Fibroblast of mammary gland (primary cell): ENCODE measurements at regions not wholly inside any gene's neighbourhood (a gene's known extent, or its start where the extent isn't known, plus 50 kb on each side); places are given as distances from the start of the nearest gene placed in this dataset.

Source experiments
- DNase-seq: peaks from one replicate; pipeline ENCODE4 v3.0.0-alpha.2; 2010; ENCODE audit warnings: low read depth
- H3K4me3 ChIP-seq: 2 replicates; pipeline ENCODE4 v1.5.1; 2011; ENCODE audit warnings: low read depth, mild to moderate bottlenecking, low read length, moderate library complexity; ENCODE audit not compliant: control insufficient read depth
- TF ChIP-seq, protein P1 (sequence below): conservative IDR thresholded peaks from 2 replicates; pipeline ENCODE4 v1.5.1; 2011; ENCODE audit warnings: low read depth, low read length, inconsistent platforms; ENCODE audit not compliant: control insufficient read depth, insufficient read depth

GRCh38 chr10:1952126-1953095, 215.1 kb upstream of the ADARB2 start:
- DNase-seq, result no peak
- no peak overlapping the region for H3K4me3 ChIP-seq
- TF ChIP-seq, protein P1, sequence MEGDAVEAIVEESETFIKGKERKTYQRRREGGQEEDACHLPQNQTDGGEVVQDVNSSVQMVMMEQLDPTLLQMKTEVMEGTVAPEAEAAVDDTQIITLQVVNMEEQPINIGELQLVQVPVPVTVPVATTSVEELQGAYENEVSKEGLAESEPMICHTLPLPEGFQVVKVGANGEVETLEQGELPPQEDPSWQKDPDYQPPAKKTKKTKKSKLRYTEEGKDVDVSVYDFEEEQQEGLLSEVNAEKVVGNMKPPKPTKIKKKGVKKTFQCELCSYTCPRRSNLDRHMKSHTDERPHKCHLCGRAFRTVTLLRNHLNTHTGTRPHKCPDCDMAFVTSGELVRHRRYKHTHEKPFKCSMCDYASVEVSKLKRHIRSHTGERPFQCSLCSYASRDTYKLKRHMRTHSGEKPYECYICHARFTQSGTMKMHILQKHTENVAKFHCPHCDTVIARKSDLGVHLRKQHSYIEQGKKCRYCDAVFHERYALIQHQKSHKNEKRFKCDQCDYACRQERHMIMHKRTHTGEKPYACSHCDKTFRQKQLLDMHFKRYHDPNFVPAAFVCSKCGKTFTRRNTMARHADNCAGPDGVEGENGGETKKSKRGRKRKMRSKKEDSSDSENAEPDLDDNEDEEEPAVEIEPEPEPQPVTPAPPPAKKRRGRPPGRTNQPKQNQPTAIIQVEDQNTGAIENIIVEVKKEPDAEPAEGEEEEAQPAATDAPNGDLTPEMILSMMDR, result no peak

GRCh38 chr10:1950803-1951495, 213.6 kb upstream of the ADARB2 start:
- no peak overlapping the region for H3K4me3 ChIP-seq
- no peak for DNase-seq
- TF ChIP-seq, protein P1, result no peak

DNA sequence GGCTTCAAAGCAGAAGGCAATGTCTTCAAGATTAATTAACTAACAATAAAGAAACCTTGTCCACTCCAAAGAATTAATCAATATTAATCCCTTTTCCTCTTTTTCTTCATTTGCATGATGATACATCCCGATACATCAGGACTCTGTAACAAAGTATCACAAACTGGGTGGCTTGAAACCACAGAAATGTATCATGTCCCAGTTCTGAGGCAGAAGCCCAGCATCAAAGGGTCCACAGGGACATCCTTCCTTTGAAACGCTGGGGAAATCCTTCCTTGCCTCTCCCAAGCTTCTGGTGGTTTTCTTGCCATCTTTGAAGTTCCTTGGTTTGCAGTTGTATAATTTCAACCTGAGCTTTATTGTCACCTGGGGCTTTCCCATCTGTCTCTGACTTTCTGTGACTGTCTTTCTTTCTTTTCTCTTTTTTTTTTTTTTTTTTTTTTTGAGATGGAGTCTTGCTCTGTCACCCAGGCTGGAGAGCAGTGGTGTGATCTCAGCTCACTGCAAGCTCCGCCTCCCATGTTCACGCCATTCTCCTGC, 210.2 kb upstream of the ADARB2 start:
- TF ChIP-seq, protein P1, result no peak
- DNase-seq, result no peak
- no peak overlapping the region for H3K4me3 ChIP-seq

DNA sequence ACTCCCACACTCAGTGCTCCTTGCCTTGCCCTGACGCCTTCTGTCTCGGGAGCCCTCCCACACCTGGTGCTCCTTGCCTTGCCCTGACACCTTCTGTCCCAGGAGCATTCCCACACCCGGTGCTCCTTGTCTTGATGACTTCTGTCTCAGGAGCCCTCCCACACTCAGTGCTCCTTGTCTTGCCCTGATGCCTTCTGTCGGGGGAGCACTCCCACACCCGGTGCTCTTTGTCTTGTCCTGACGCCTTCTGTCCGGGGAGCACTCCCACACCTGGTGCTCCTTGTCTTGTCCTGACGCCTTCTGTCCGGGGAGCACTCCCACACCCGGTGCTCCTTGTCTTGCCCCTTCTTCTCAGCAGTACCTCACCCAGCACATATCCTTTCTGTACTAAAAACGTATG, 207.2 kb upstream of the ADARB2 start:
- DNase-seq, result no peak
- TF ChIP-seq, protein P1, result no peak
- no peak overlapping the region for H3K4me3 ChIP-seq

DNA sequence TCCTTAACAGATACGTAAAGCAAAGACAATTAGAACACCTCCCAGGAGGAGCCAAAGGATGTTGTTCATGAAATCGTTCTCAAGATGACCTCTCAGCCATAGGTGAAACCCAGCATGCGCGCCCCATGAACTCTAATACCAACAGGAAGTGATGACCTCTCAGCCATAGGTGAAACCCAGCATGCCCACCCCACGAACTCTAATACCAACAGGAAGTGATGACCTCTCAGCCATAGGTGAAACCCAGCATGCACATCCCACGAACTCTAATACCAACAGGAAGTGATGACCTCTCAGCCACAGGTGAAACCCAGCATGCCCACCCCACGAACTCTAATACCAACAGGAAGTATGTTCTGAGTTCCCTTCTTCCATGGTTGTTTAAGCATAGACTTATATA, 205.2 kb upstream of the ADARB2 start:
- H3K4me3 ChIP-seq, result no peak overlapping the region
- TF ChIP-seq, protein P1, result no peak
- no peak for DNase-seq

DNA sequence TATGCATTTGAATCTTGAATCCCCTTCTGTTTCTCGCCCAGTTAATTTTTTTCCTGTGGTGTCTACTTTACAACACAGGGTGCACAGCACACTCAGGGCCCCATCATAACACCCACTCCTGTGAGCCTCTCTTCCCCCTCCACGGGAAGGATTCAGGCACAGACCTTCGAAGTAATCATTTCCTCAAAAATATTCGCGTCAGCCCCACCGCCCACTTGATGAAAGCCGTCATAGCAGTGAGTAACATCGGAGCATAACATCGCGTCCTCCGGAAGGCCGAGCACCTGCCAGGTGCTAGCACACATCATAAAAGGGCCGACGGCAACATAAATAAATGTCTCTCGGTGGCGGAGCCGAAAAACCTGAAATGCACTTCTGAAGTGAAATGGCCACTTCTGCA, 201.7 kb upstream of the ADARB2 start:
- no peak for DNase-seq

More for the DNA sequence above, 201.7 kb upstream of the ADARB2 start:
- H3K4me3 ChIP-seq, result no peak overlapping the region
- TF ChIP-seq, protein P1, result no peak
